ENCODE measurements at regions not wholly inside any gene's neighbourhood (a gene's known extent, or its start where the extent isn't known, plus 50 kb on each side); places are given as distances from the start of the nearest gene placed in this dataset.

DNA sequence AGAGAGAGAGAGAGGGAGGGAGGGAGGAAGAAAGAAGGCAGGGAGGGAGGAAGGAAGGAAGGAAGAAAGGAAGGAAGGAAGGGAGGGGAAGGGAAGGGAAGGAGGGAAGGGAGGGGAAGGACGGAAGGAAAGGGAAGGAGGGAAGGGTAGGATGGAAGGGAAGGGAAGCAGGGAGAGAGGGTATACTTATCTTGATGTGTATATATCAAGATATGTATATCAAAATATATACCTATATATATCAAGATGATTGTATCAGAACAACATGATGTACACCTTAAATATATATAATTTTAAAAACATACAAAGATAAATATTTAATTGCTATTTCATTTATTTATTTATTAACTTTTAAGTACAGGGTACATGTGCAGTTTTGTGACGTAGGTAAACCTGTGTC, 96.8 kb upstream of the ADAMTS16 start:
- WGBS, result 45% methylated on average over 2 of the region's 2 CpGs
- Histone ChIP-seq H3K27ac (no peak overlapping the region), H3K4me3 (no peak overlapping the region), H3K27me3 (replicated peaks; ENCODE audit: insufficient read depth) (no peaks in the 10 kb centered on the region), H3K36me3 (no peaks in the 10 kb centered on the region), H3K4me1 (replicated peaks) (no peaks in the 10 kb centered on the region), H3K9me3 (no peaks in the 10 kb centered on the region)
- intact Hi-C loops (cut with DNase I), result no loop called here
- no peak for DNase-seq (ENCODE audit: low spot score)
- TF ChIP-seq POLR2AphosphoS5 (IDR thresholded peaks at IDR 0.05), result no peak
- TF ChIP-seq, protein P1, sequence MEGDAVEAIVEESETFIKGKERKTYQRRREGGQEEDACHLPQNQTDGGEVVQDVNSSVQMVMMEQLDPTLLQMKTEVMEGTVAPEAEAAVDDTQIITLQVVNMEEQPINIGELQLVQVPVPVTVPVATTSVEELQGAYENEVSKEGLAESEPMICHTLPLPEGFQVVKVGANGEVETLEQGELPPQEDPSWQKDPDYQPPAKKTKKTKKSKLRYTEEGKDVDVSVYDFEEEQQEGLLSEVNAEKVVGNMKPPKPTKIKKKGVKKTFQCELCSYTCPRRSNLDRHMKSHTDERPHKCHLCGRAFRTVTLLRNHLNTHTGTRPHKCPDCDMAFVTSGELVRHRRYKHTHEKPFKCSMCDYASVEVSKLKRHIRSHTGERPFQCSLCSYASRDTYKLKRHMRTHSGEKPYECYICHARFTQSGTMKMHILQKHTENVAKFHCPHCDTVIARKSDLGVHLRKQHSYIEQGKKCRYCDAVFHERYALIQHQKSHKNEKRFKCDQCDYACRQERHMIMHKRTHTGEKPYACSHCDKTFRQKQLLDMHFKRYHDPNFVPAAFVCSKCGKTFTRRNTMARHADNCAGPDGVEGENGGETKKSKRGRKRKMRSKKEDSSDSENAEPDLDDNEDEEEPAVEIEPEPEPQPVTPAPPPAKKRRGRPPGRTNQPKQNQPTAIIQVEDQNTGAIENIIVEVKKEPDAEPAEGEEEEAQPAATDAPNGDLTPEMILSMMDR (IDR thresholded peaks at IDR 0.05), result no peak
- no peak for TF ChIP-seq POLR2A (IDR thresholded peaks at IDR 0.05)

- 86% methylated on average over 3 of the region's 3 CpGs for WGBS
- no peaks in the 10 kb centered on the region for H3K4me1 ChIP-seq (replicated peaks)
- TF ChIP-seq, protein P1 (IDR thresholded peaks at IDR 0.05), result no peak
- TF ChIP-seq POLR2AphosphoS5 (IDR thresholded peaks at IDR 0.05), result no peak
- no peaks in the 10 kb centered on the region for H3K9me3 ChIP-seq
- H3K36me3 ChIP-seq, result no peaks in the 10 kb centered on the region
- no peak for DNase-seq (ENCODE audit: low spot score)
- H3K27ac ChIP-seq, result no peak overlapping the region
- H3K4me3 ChIP-seq, result no peak overlapping the region
- H3K27me3 ChIP-seq (replicated peaks; ENCODE audit: insufficient read depth), result no peaks in the 10 kb centered on the region
- intact Hi-C loops (cut with DNase I), result no loop called here
These were observed 95.8 kb upstream of the ADAMTS16 start for GRCh38 chr5:5044247-5044840.

- no peak for TF ChIP-seq POLR2AphosphoS5 (IDR thresholded peaks at IDR 0.05)
- TF ChIP-seq, protein P1 (IDR thresholded peaks at IDR 0.05), result no peak
- TF ChIP-seq POLR2A (IDR thresholded peaks at IDR 0.05), result no peak
- H3K9me3 ChIP-seq, result no peaks in the 10 kb centered on the region
- H3K27ac ChIP-seq, result no peak overlapping the region
- intact Hi-C loops (cut with DNase I), result no loop called here
- no peak overlapping the region for H3K4me3 ChIP-seq
- no peaks in the 10 kb centered on the region for H3K27me3 ChIP-seq (replicated peaks; ENCODE audit: insufficient read depth)
- H3K36me3 ChIP-seq, result no peaks in the 10 kb centered on the region
- no peaks in the 10 kb centered on the region for H3K4me1 ChIP-seq (replicated peaks)
- WGBS, result 89% methylated on average over 6 of the region's 6 CpGs
- DNase-seq (ENCODE audit: low spot score), result no peak
These were observed 93.2 kb upstream of the ADAMTS16 start for GRCh38 chr5:5046680-5047502.

DNA sequence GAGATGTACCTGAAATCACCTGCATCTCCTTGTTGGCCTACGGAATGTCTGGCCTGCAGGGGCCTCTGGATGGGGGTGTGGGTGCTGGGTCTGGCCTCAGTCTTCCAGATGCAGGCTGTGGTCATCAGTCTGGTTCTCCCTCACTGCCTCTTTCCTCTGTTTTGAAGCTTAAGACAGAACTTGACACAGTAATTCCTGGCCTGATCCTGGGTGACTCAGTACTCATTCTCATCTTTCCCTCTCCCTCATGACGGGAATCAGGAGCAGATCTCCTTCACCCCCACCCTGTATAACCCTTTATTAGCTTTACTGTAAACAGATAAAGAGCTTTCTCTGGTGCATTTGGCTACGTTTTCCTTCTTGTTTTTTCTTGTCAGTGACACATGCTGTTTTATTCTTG, 89.3 kb upstream of the ADAMTS16 start:
- Histone ChIP-seq H3K4me3 (no peak overlapping the region), H3K4me1 (replicated peaks) (no peaks in the 10 kb centered on the region), H3K36me3 (no peaks in the 10 kb centered on the region), H3K9me3 (no peaks in the 10 kb centered on the region), H3K27ac (no peak overlapping the region), H3K27me3 (replicated peaks; ENCODE audit: insufficient read depth) (no peaks in the 10 kb centered on the region)
- no peak for DNase-seq (ENCODE audit: low spot score)
- TF ChIP-seq POLR2A (IDR thresholded peaks at IDR 0.05), result no peak
- no peak for TF ChIP-seq POLR2AphosphoS5 (IDR thresholded peaks at IDR 0.05)
- TF ChIP-seq, protein P1 (IDR thresholded peaks at IDR 0.05), result no peak
- 33% methylated on average over 3 of the region's 3 CpGs for WGBS
- intact Hi-C loops (cut with DNase I), result no loop called here

DNA sequence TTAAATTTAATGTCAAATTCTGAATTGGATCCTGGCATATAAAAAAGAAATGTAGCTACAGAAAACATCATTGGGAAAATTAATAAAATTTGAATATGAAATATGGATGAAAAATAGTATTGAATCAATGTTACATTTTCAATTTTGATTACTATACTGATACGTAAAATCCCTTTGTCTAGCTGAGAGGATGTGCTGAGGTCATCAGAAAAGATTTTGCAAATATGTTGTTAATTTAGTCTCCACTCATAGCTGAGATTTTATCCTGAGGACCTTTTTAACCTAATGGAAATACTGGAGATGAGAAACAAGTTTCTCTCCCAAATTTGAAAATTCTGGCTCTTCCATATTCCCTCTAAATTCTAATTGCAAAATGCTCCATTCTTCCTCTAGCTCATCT, 84.4 kb upstream of the ADAMTS16 start:
- intact Hi-C loops (cut with DNase I), result no loop called here
- no peak overlapping the region for H3K27ac ChIP-seq
- WGBS, result 93% methylated on average over 1 of the region's 1 CpG
- TF ChIP-seq POLR2AphosphoS5 (IDR thresholded peaks at IDR 0.05) (no peak), POLR2A (IDR thresholded peaks at IDR 0.05) (no peak)
- TF ChIP-seq, protein P1 (IDR thresholded peaks at IDR 0.05), result no peak
- no peak overlapping the region for H3K4me3 ChIP-seq
- DNase-seq (ENCODE audit: low spot score), result no peak
- H3K27me3 ChIP-seq (replicated peaks; ENCODE audit: insufficient read depth), result no peaks in the 10 kb centered on the region
- H3K9me3 ChIP-seq, result no peaks in the 10 kb centered on the region
- H3K4me1 ChIP-seq (replicated peaks), result no peaks in the 10 kb centered on the region
- no peaks in the 10 kb centered on the region for H3K36me3 ChIP-seq

All from prostate gland (tissue), 2 donors.